ENCODE measurements at regions not wholly inside any gene's neighbourhood (a gene's known extent, or its start where the extent isn't known, plus 50 kb on each side); places are given as distances from the start of the nearest gene placed in this dataset.

- DNase-seq (ENCODE audit: low read depth in 3 of 3), result no peak
Observed at GRCh38 chr18:77517901-77518300, 268.3 kb downstream of the GALR1 start.

- no peak for DNase-seq (ENCODE audit: low read depth in 3 of 3)
Observed at GRCh38 chr18:77520767-77521166, 271.1 kb downstream of the GALR1 start.

GRCh38 chr18:77522051-77522675 is 272.5 kb downstream of the GALR1 start:
- DNase-seq (ENCODE audit: low read depth in 3 of 3), result no peak

GRCh38 chr18:77524909-77525308 is 275.3 kb downstream of the GALR1 start:
- DNase-seq (ENCODE audit: low read depth in 3 of 3), result no peak

GRCh38 chr18:77526962-77527361 is 277.3 kb downstream of the GALR1 start:
- no peak for DNase-seq (ENCODE audit: low read depth in 3 of 3)

GRCh38 chr18:77528872-77529271 is 279.2 kb downstream of the GALR1 start:
- no peak for DNase-seq (ENCODE audit: low read depth in 3 of 3)

- DNase-seq (ENCODE audit: low read depth in 3 of 3), result no peak
Observed at GRCh38 chr18:77529492-77530176, 280.0 kb downstream of the GALR1 start.

GRCh38 chr18:77530732-77531131 is 281.1 kb downstream of the GALR1 start:
- no peak for DNase-seq (ENCODE audit: low read depth in 3 of 3)

GRCh38 chr18:77539860-77540259 is 290.2 kb downstream of the GALR1 start:
- no peak for DNase-seq (ENCODE audit: low read depth in 3 of 3)

- no peak for DNase-seq (ENCODE audit: low read depth in 3 of 3)
Observed at GRCh38 chr18:77544792-77545191, 295.1 kb downstream of the GALR1 start.

GRCh38 chr18:77547757-77548156 is 298.1 kb downstream of the GALR1 start:
- DNase-seq (ENCODE audit: low read depth in 3 of 3), result no peak

GRCh38 chr18:77548790-77549420 is 299.3 kb downstream of the GALR1 start:
- no peak for DNase-seq (ENCODE audit: low read depth in 3 of 3)

GRCh38 chr18:77550625-77551024 is 301.0 kb downstream of the GALR1 start:
- no peak for DNase-seq (ENCODE audit: low read depth in 3 of 3)

GRCh38 chr18:77551055-77551454 is 301.4 kb downstream of the GALR1 start:
- DNase-seq (ENCODE audit: low read depth in 3 of 3), result no peak

GRCh38 chr18:77552945-77553344 is 303.3 kb downstream of the GALR1 start:
- DNase-seq (ENCODE audit: low read depth in 3 of 3), result no peak

GRCh38 chr18:77554061-77554460 is 304.4 kb downstream of the GALR1 start:
- DNase-seq (ENCODE audit: low read depth in 3 of 3), result no peak

GRCh38 chr18:77557046-77557587 is 307.5 kb downstream of the GALR1 start:
- no peak for DNase-seq (ENCODE audit: low read depth in 3 of 3)

GRCh38 chr18:77559274-77559910 is 309.7 kb downstream of the GALR1 start:
- no peak for DNase-seq (ENCODE audit: low read depth in 3 of 3)

- no peak for DNase-seq (ENCODE audit: low read depth in 3 of 3)
Observed at GRCh38 chr18:77560341-77560992, 310.8 kb downstream of the GALR1 start.

GRCh38 chr18:77566604-77567003 is 317.0 kb downstream of the GALR1 start:
- DNase-seq (ENCODE audit: low read depth in 3 of 3), result no peak

GRCh38 chr18:77567205-77567604 is 317.6 kb downstream of the GALR1 start:
- no peak for DNase-seq (ENCODE audit: low read depth in 3 of 3)

GRCh38 chr18:77571743-77572142 is 322.1 kb downstream of the GALR1 start:
- DNase-seq (ENCODE audit: low read depth in 3 of 3), result no peak

Data from stimulated activated CD4-positive, alpha-beta T cell treated with anti-CD3 and anti-CD28 coated beads, TNF-alpha, amount 100 ng/mL, for 24 hours (primary cell).